ENCODE measurements at regions not wholly inside any gene's neighbourhood (a gene's known extent, or its start where the extent isn't known, plus 50 kb on each side); places are given as distances from the start of the nearest gene placed in this dataset.

DNA sequence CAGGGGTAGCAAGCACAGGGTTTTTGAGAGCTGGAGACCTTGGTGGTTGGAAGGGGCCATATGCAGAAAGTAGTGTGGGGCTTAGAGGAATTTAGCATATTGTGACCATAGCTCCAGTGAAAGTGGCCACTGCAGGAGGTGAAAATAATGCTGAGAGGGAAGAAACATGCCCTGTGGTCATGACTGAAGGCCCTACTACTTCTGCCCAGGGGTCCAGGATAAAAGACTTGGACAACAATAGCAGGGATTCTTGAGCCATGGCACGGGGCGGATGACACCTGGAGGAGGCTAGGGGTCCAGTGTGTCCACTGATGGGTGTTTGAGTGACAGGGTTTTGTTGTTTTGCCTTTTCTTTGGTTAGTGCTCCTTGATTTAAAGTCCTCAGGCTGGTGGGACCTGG is 694.6 kb downstream of the CPS1 start:
- DNase-seq, result no peak

DNA sequence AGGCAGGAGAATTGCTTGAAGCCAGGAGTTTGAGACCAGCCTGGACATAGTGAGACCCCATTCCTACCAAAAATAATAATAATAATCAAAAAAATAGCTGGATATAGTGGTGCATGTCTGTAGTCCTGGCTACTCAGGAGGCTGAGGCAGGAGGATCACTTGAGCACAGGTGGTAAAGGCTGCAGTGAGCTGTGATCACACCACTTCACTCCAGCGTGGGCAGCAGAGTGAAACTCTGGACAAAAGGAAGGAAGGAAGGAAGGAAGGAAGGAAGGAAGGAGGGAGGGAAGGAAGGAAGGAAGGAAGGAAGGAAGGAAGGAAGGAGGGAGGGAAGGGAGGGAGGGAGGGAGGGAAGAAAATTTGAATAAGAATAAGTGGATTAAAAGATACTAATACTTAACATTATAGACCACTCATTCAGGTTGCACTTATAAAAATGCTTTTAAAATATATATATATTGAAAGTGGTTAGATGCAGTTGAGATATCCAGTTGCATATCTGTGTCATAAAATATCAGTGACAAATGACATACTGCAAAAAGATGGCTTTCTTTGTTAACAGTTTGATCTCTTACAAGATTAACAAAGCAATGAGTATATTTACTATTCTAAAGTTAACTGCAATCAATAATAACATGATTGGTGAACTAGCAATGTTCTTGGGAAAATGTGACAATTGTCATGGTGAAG is 702.4 kb downstream of the CPS1 start:
- DNase-seq, result no peak

DNA sequence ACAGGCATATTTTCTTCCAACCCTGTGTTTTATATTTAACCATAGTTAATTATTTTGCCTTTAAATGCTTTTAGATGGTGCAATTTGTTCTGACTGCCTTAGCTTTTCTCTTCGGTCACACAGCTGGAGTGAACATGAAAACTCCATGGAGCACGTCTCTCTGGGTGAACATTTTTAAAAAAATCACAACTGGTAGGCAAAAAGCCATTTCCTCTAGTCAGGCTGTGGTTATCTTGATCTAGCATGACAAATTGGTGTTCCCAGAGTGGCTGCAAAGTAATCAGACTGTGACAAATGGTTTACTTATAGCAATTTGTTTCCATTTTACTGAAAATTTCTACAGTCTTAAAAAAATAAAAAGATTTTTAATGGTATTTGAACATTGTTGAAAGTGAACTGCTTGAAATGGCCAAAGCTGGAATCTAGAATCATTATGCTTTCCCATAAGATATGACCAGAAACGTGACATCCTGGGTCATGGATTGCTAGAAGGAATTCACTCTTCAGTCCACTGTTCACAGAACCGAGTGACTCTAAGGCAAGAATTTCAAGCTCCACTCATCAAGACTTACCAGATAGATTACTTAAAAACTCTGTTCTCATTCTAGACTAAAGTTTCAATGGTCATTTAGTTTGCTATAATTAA is 703.6 kb downstream of the CPS1 start:
- DNase-seq, result no peak

DNA sequence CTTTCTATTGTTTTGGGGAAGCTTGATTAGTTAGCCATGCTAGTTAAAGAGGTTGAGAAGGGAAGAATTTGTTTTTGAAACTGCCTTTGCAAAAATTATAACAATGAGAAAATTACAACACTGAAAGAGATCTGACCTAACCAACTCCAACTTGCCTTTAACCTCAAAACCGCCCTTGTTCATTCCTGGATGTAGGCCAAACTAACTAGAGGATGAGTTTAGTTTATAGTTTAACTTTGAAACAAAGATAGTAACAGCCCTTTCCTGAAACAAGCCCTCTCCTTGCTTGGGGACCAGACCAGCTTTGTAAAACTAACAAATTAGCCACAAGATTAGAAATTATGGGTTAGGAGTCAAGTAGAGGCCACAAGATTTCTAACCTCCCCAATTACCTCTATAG is 713.9 kb downstream of the CPS1 start:
- no peak for DNase-seq

DNA sequence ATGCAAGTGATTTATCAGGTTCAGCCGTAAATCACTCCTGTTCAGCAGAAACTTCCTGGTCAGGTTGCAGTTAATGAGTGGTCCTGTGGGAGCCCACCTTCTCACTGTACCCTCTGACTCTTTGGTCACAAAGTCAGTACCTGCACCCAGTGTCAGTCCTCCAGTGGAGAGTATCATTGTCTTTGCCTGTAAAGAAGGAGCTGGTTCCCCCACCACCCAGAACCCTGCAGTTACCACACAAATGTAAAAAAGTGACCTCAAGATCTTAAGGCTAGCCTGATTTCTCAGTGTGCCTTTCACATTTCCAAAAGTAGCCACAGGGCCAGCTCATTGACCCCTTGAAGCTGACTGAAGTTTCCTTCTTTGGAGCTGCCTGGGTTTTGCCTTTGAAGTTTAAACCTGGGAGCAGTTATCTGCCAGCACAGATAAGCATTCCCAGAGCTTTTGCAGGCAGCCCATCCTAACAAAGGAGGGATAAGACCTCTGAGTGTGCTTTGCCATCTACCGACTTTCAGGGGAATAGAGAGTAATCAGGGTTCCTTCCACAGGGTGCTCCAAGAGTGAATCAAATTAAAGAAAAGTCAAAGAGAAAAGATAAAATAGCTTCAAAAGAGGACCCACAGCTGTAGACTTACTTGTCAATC is 725.2 kb downstream of the CPS1 start:
- DNase-seq, result no peak

DNA sequence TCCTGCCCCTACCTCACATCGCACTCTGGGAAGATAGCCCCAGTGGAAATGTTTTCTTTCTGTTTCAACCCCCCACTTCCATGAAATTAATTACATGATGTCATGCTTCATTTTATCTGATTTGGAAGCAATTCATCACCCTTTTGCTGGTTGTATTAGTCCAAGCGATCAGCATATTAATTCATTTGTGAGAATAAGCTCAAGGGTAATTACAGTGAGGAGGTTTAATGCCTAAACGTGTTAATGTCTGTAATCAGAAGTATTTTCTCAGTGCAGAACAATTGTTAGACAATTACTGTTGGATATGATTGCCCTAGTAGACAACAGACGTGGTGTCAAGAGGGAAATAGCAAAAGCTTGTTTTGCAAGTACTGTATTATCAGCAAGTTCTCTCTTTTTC is 746.3 kb downstream of the CPS1 start:
- no peak for DNase-seq

DNA sequence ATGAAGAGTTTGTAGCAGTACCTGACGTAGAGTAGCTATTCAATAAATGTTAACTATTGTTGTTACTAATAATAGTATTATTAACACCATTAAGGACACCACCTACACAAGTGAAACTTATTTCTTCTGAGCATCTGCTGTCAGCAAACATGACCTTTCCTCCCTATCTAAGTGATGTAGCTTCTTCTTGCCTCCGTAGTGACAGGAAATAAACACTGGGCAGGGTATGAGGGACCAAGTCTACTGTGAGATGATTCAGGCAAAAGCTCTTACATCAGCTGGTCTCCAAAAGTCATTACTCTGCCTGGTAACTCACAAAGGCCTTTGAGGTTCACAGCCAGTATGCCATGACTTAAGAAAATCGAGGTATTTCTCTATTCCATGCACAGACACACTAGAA is 750.5 kb downstream of the CPS1 start:
- DNase-seq, result no peak
